HL-60 (cell line): ENCODE measurements at regions not wholly inside any gene's neighbourhood (a gene's known extent, or its start where the extent isn't known, plus 50 kb on each side); places are given as distances from the start of the nearest gene placed in this dataset.

Experiments used
- CTCF ChIP-seq: IDR thresholded peaks from one replicate; pipeline ENCODE4 v1.5.1; 2011; ENCODE audit warnings: low read length, control low read depth, inconsistent platforms; ENCODE audit not compliant: insufficient read depth
- GABPA ChIP-seq: IDR thresholded peaks from 2 replicates; pipeline ENCODE4 v1.6.1; 2012; ENCODE audit warnings: low read depth
- POLR2AphosphoS5 ChIP-seq: IDR thresholded peaks from 2 replicates; pipeline ENCODE4 v1.6.1; 2012; ENCODE audit warnings: low read depth

GRCh38 chr9:108756746-108757490 lies 98.9 kb downstream of the ACTL7B start:
- TF ChIP-seq CTCF (no peak), POLR2AphosphoS5 (no peak), GABPA (no peak)
